ENCODE measurements at regions not wholly inside any gene's neighbourhood (a gene's known extent, or its start where the extent isn't known, plus 50 kb on each side); places are given as distances from the start of the nearest gene placed in this dataset.
A peak's percentile ranks its signal among the peaks of the same experiment; 100 is the strongest.

GRCh38 chr6:149153693-149154092 lies 163.8 kb upstream of the TAB2 start:
- Histone ChIP-seq H3K9me2 (replicated peaks; ENCODE audit: low read depth, low read length) (no peaks in the 10 kb centered on the region), H3K4me2 (ENCODE audit: low read depth, low read length, poor library complexity, severe bottlenecking) (no peak overlapping the region), H3K27me3 (ENCODE audit: insufficient read depth, low read length, poor library complexity, severe bottlenecking) (no peaks in the 10 kb centered on the region), H3K36me3 (ENCODE audit: insufficient read depth, low read length) (no peaks in the 10 kb centered on the region), H3K4me3 (ENCODE audit: low read length, poor library complexity, severe bottlenecking) (no peak overlapping the region), H3K79me2 (ENCODE audit: insufficient read depth, low read length) (no peaks in the 10 kb centered on the region), H3K9me3 (ENCODE audit: insufficient read depth, low read depth, low read length) (no peaks in the 10 kb centered on the region), H3K4me1 (ENCODE audit: insufficient read depth, low read length, poor library complexity, severe bottlenecking) (peaks cover 2% of the 10 kb centered on the region), H4K20me1 (ENCODE audit: insufficient read depth, low read length, poor library complexity, severe bottlenecking) (no peaks in the 10 kb centered on the region), H3F3A (ENCODE audit: low read depth) (no peaks in the 10 kb centered on the region), H3K9ac (ENCODE audit: low read depth, low read length, poor library complexity, severe bottlenecking) (no peak overlapping the region), H2AFZ (ENCODE audit: low read length) (peak overlapping the region; percentile 33; the same call in 1 of the 2 replicates)
- TF ChIP-seq EZH2phosphoT487 (IDR thresholded peaks at IDR 0.05; ENCODE audit: borderline replicate concordance) (no peak), CTCF (conservative IDR thresholded peaks at IDR 0.05; ENCODE audit: low read length) (no peak)

GRCh38 chr6:149154261-149154821 lies 163.2 kb upstream of the TAB2 start:
- no peak overlapping the region for H3K4me2 ChIP-seq (ENCODE audit: low read depth, low read length, poor library complexity, severe bottlenecking)
- H3K27me3 ChIP-seq (ENCODE audit: insufficient read depth, low read length, poor library complexity, severe bottlenecking), result no peaks in the 10 kb centered on the region
- H3K9me2 ChIP-seq (replicated peaks; ENCODE audit: low read depth, low read length), result no peaks in the 10 kb centered on the region
- no peak overlapping the region for H3K9ac ChIP-seq (ENCODE audit: low read depth, low read length, poor library complexity, severe bottlenecking)
- no peaks in the 10 kb centered on the region for H3K79me2 ChIP-seq (ENCODE audit: insufficient read depth, low read length)
- TF ChIP-seq EZH2phosphoT487 (IDR thresholded peaks at IDR 0.05; ENCODE audit: borderline replicate concordance), result no peak
- TF ChIP-seq CTCF (conservative IDR thresholded peaks at IDR 0.05; ENCODE audit: low read length), result no peak
- H3K4me3 ChIP-seq (ENCODE audit: low read length, poor library complexity, severe bottlenecking), result no peak overlapping the region
- H3K4me1 ChIP-seq (ENCODE audit: insufficient read depth, low read length, poor library complexity, severe bottlenecking), result no peaks in the 10 kb centered on the region
- H4K20me1 ChIP-seq (ENCODE audit: insufficient read depth, low read length, poor library complexity, severe bottlenecking), result no peaks in the 10 kb centered on the region
- no peaks in the 10 kb centered on the region for H3K36me3 ChIP-seq (ENCODE audit: insufficient read depth, low read length)
- H2AFZ ChIP-seq (ENCODE audit: low read length), result peak overlapping the region; percentile 33; the same call in 1 of the 2 replicates
- H3K9me3 ChIP-seq (ENCODE audit: insufficient read depth, low read depth, low read length), result no peaks in the 10 kb centered on the region
- H3F3A ChIP-seq (ENCODE audit: low read depth), result no peaks in the 10 kb centered on the region

GRCh38 chr6:149157126-149157525 lies 160.4 kb upstream of the TAB2 start:
- Histone ChIP-seq H3K4me1 (ENCODE audit: insufficient read depth, low read length, poor library complexity, severe bottlenecking) (no peaks in the 10 kb centered on the region), H3K4me2 (ENCODE audit: low read depth, low read length, poor library complexity, severe bottlenecking) (no peak overlapping the region), H3K36me3 (ENCODE audit: insufficient read depth, low read length) (no peaks in the 10 kb centered on the region), H3K9ac (ENCODE audit: low read depth, low read length, poor library complexity, severe bottlenecking) (no peak overlapping the region), H3K9me3 (ENCODE audit: insufficient read depth, low read depth, low read length) (no peaks in the 10 kb centered on the region), H4K20me1 (ENCODE audit: insufficient read depth, low read length, poor library complexity, severe bottlenecking) (no peaks in the 10 kb centered on the region), H3F3A (ENCODE audit: low read depth) (no peaks in the 10 kb centered on the region), H3K4me3 (ENCODE audit: low read length, poor library complexity, severe bottlenecking) (no peak overlapping the region), H3K9me2 (replicated peaks; ENCODE audit: low read depth, low read length) (no peaks in the 10 kb centered on the region), H3K79me2 (ENCODE audit: insufficient read depth, low read length) (no peaks in the 10 kb centered on the region), H2AFZ (ENCODE audit: low read length) (no peak overlapping the region), H3K27me3 (ENCODE audit: insufficient read depth, low read length, poor library complexity, severe bottlenecking) (no peaks in the 10 kb centered on the region)
- TF ChIP-seq CTCF (conservative IDR thresholded peaks at IDR 0.05; ENCODE audit: low read length), result no peak
- no peak for TF ChIP-seq EZH2phosphoT487 (IDR thresholded peaks at IDR 0.05; ENCODE audit: borderline replicate concordance)
